Neural cell (in vitro differentiated cells): ENCODE measurements at regions not wholly inside any gene's neighbourhood (a gene's known extent, or its start where the extent isn't known, plus 50 kb on each side); places are given as distances from the start of the nearest gene placed in this dataset.

Experiments
- H2AFZ ChIP-seq: fragments of 200-600, 300-800 bp; sonication (generic), shearing (Covaris generic); 2 replicates; pipeline ENCODE4 v1.6.0; 2014; ENCODE audit warnings: low read depth, mild to moderate bottlenecking, antibody characterized with exemption, low read length, moderate library complexity
- H3F3A ChIP-seq: fragments of 200-600 bp; shearing (Covaris generic); 2 replicates; pipeline ENCODE4 v1.6.1; 2016; ENCODE audit warnings: mild to moderate bottlenecking, moderate library complexity, mixed read lengths, antibody characterized with exemption, low read length; ENCODE audit not compliant: insufficient read depth, poor library complexity, severe bottlenecking
- H3K27ac ChIP-seq: fragments of 200-600, 300-800 bp; sonication (generic), shearing (Covaris generic); 2 replicates; pipeline ENCODE4 v1.5.1; 2014; ENCODE audit warnings: mild to moderate bottlenecking, low read length, moderate library complexity
- H3K27me3 ChIP-seq: fragments of 300-800, 200-600 bp; sonication (generic), shearing (Covaris generic); 2 replicates; pipeline ENCODE4 v1.6.0; 2014; ENCODE audit warnings: mild to moderate bottlenecking, low read depth, low read length, moderate library complexity; ENCODE audit not compliant: insufficient read depth
- H3K36me3 ChIP-seq: fragments of 300-800, 200-600 bp; sonication (generic), shearing (Covaris generic); 2 replicates; pipeline ENCODE4 v1.5.1; 2014; ENCODE audit warnings: mild to moderate bottlenecking, antibody characterized with exemption, low read length, moderate library complexity; ENCODE audit not compliant: insufficient read depth
- H3K4me2 ChIP-seq: fragments of 300-800, 200-600 bp; sonication (generic), shearing (Covaris generic); 2 replicates; pipeline ENCODE4 v1.6.0; 2014; ENCODE audit warnings: mild to moderate bottlenecking, low read length
- H3K4me3 ChIP-seq: fragments of 300-800, 200-600 bp; sonication (generic), shearing (Covaris generic); 2 replicates; pipeline ENCODE4 v1.5.1; 2014; ENCODE audit warnings: mild to moderate bottlenecking, low read length, moderate library complexity
- H3K79me2 ChIP-seq: fragments of 200-600 bp; shearing (Covaris generic); replicated peaks from 2 replicates; pipeline ENCODE4 v1.6.0; 2014; ENCODE audit warnings: mild to moderate bottlenecking, low read length, moderate library complexity; ENCODE audit not compliant: insufficient read depth
- H3K9ac ChIP-seq: fragments of 300-800, 200-600 bp; sonication (generic), shearing (Covaris generic); 2 replicates; pipeline ENCODE4 v1.6.1; 2016; ENCODE audit warnings: mild to moderate bottlenecking, low read length, mixed read lengths
- H3K9me2 ChIP-seq: fragments of 200-600 bp; shearing (Covaris generic); 2 replicates; pipeline ENCODE4 v1.6.1; 2016; ENCODE audit warnings: mild to moderate bottlenecking, low read length, mixed read lengths; ENCODE audit not compliant: insufficient read depth
- H3K9me3 ChIP-seq: fragments of 200-600, 300-800 bp; sonication (generic), shearing (Covaris generic); 2 replicates; pipeline ENCODE4 v1.6.1; 2016; ENCODE audit warnings: mild to moderate bottlenecking, mixed run types, low read length, moderate library complexity, mixed read lengths
- H4K20me1 ChIP-seq: fragments of 200-600 bp; shearing (Covaris generic); 2 replicates; pipeline ENCODE4 v1.6.1; 2016; ENCODE audit warnings: mild to moderate bottlenecking, mixed run types; ENCODE audit not compliant: insufficient read depth
- EP300 ChIP-seq: fragments of 450-650 bp; conservative IDR thresholded peaks from 2 replicates; pipeline ENCODE4 v1.6.1; 2014; ENCODE audit warnings: antibody characterized with exemption, mild to moderate bottlenecking, moderate library complexity; ENCODE audit not compliant: poor library complexity, severe bottlenecking
- EZH2 ChIP-seq: fragments of 200-600, 300-800 bp; shearing (Covaris generic), sonication (generic); IDR thresholded peaks from 2 replicates; pipeline ENCODE4 v1.6.1; 2014; ENCODE audit warnings: antibody characterized with exemption, low read length, borderline replicate concordance, mild to moderate bottlenecking; ENCODE audit not compliant: insufficient read depth, poor library complexity, severe bottlenecking
- MXI1 ChIP-seq: fragments of 450-650 bp; conservative IDR thresholded peaks from 2 replicates; pipeline ENCODE4 v1.6.1; 2014; ENCODE audit warnings: antibody characterized with exemption, mild to moderate bottlenecking; ENCODE audit not compliant: poor library complexity, severe bottlenecking
- POLR2AphosphoS5 ChIP-seq: IDR thresholded peaks from 2 replicates; pipeline ENCODE4 v1.6.1; 2012
- RAD21 ChIP-seq: fragments of 450-650 bp; conservative IDR thresholded peaks from 2 replicates; pipeline ENCODE4 v1.6.1; 2014; ENCODE audit warnings: antibody characterized with exemption, mild to moderate bottlenecking, moderate library complexity
- SMC3 ChIP-seq: fragments of 450-650 bp; conservative IDR thresholded peaks from 2 replicates; pipeline ENCODE4 v1.6.1; 2014; ENCODE audit warnings: antibody characterized with exemption, mild to moderate bottlenecking, moderate library complexity; ENCODE audit not compliant: poor library complexity
- TAF1 ChIP-seq: IDR thresholded peaks from 2 replicates; pipeline ENCODE4 v1.6.1; 2012; ENCODE audit warnings: low read depth
- TF ChIP-seq, protein P1 (sequence below): IDR thresholded peaks from 2 replicates; pipeline ENCODE4 v1.6.1; 2012; ENCODE audit warnings: borderline replicate concordance
- TF ChIP-seq, protein P2 (sequence below): fragments of 450-650 bp; IDR thresholded peaks from 2 replicates; pipeline ENCODE4 v1.5.1; 2014; ENCODE audit warnings: antibody characterized with exemption, mild to moderate bottlenecking, moderate library complexity; ENCODE audit not compliant: poor library complexity, severe bottlenecking

DNA sequence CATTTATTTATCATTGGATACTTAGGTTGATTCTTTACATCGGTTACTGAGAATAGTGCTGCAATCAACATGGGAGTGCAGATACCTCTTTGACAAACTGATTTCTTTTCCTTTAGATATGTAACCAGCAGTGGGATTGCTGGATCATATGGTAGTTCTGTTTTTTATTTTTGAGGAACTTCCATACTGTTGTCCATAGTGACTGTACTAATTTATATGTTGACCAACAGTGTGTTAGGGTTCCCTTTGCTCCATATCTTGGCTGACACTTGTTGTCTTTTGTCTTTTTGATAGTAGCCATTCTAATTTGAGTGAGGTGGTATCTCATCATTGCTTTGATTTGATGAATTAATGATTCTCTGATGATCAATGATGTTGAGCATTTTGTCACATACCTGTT lies 137.3 kb upstream of the PITX1 start:
- H3K27ac ChIP-seq: no peak overlapping the region
- H3K4me2 ChIP-seq: no peak overlapping the region
- no peaks in the 10 kb centered on the region for H3F3A ChIP-seq
- H3K79me2 ChIP-seq: no peaks in the 10 kb centered on the region
- H3K4me3 ChIP-seq: no peak overlapping the region
- H3K27me3 ChIP-seq: no peaks in the 10 kb centered on the region
- no peaks in the 10 kb centered on the region for H3K9me3 ChIP-seq
- TF ChIP-seq TAF1 (no peak), EZH2 (no peak), RAD21 (no peak)
- TF ChIP-seq, protein P1, sequence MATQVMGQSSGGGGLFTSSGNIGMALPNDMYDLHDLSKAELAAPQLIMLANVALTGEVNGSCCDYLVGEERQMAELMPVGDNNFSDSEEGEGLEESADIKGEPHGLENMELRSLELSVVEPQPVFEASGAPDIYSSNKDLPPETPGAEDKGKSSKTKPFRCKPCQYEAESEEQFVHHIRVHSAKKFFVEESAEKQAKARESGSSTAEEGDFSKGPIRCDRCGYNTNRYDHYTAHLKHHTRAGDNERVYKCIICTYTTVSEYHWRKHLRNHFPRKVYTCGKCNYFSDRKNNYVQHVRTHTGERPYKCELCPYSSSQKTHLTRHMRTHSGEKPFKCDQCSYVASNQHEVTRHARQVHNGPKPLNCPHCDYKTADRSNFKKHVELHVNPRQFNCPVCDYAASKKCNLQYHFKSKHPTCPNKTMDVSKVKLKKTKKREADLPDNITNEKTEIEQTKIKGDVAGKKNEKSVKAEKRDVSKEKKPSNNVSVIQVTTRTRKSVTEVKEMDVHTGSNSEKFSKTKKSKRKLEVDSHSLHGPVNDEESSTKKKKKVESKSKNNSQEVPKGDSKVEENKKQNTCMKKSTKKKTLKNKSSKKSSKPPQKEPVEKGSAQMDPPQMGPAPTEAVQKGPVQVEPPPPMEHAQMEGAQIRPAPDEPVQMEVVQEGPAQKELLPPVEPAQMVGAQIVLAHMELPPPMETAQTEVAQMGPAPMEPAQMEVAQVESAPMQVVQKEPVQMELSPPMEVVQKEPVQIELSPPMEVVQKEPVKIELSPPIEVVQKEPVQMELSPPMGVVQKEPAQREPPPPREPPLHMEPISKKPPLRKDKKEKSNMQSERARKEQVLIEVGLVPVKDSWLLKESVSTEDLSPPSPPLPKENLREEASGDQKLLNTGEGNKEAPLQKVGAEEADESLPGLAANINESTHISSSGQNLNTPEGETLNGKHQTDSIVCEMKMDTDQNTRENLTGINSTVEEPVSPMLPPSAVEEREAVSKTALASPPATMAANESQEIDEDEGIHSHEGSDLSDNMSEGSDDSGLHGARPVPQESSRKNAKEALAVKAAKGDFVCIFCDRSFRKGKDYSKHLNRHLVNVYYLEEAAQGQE: no peak
- no peaks in the 10 kb centered on the region for H3K9me2 ChIP-seq
- H3K9ac ChIP-seq: no peak overlapping the region
- no peak overlapping the region for H2AFZ ChIP-seq
- no peaks in the 10 kb centered on the region for H3K36me3 ChIP-seq
- no peaks in the 10 kb centered on the region for H4K20me1 ChIP-seq

- H3K4me2 ChIP-seq: no peak overlapping the region
- H3K4me3 ChIP-seq: no peak overlapping the region
- no peaks in the 10 kb centered on the region for H3K79me2 ChIP-seq
- H3K9me3 ChIP-seq: no peaks in the 10 kb centered on the region
- H3K9ac ChIP-seq: no peak overlapping the region
- no peak overlapping the region for H2AFZ ChIP-seq
- TF ChIP-seq TAF1: no peak
- TF ChIP-seq SMC3: no peak
- TF ChIP-seq, protein P2, sequence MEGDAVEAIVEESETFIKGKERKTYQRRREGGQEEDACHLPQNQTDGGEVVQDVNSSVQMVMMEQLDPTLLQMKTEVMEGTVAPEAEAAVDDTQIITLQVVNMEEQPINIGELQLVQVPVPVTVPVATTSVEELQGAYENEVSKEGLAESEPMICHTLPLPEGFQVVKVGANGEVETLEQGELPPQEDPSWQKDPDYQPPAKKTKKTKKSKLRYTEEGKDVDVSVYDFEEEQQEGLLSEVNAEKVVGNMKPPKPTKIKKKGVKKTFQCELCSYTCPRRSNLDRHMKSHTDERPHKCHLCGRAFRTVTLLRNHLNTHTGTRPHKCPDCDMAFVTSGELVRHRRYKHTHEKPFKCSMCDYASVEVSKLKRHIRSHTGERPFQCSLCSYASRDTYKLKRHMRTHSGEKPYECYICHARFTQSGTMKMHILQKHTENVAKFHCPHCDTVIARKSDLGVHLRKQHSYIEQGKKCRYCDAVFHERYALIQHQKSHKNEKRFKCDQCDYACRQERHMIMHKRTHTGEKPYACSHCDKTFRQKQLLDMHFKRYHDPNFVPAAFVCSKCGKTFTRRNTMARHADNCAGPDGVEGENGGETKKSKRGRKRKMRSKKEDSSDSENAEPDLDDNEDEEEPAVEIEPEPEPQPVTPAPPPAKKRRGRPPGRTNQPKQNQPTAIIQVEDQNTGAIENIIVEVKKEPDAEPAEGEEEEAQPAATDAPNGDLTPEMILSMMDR: no peak
- TF ChIP-seq POLR2AphosphoS5: no peak
- TF ChIP-seq EP300: no peak
- TF ChIP-seq, protein P1: no peak
- TF ChIP-seq EZH2: no peak
- TF ChIP-seq MXI1: no peak
- no peak for TF ChIP-seq RAD21
- no peaks in the 10 kb centered on the region for H3K27me3 ChIP-seq
- H4K20me1 ChIP-seq: no peaks in the 10 kb centered on the region
- H3F3A ChIP-seq: no peaks in the 10 kb centered on the region
- H3K36me3 ChIP-seq: no peaks in the 10 kb centered on the region
- H3K9me2 ChIP-seq: no peaks in the 10 kb centered on the region
- no peak overlapping the region for H3K27ac ChIP-seq
Observed at GRCh38 chr5:135170500-135170899, 136.5 kb upstream of the PITX1 start.
